ENCODE measurements at regions not wholly inside any gene's neighbourhood (a gene's known extent, or its start where the extent isn't known, plus 50 kb on each side); places are given as distances from the start of the nearest gene placed in this dataset.

- no peak for TF ChIP-seq ZC3H11A (IDR thresholded peaks at IDR 0.05)
- no peak for TF ChIP-seq HOXB13 (CRISPR knock-in tag; IDR thresholded peaks at IDR 0.05; ENCODE audit: low read depth)
- no peak for TF ChIP-seq MYC (IDR thresholded peaks at IDR 0.05; ENCODE audit: borderline replicate concordance, low read length)
- TF ChIP-seq BHLHE40 (IDR thresholded peaks at IDR 0.05; ENCODE audit: low read depth, low read length) = no peak
- TF ChIP-seq ESRRA (IDR thresholded peaks at IDR 0.05; ENCODE audit: borderline replicate concordance, low read length) = no peak
- TF ChIP-seq PHF8 (IDR thresholded peaks at IDR 0.05; ENCODE audit: borderline replicate concordance, low read depth) = no peak
- no peak for TF ChIP-seq RARB (CRISPR knock-in tag; IDR thresholded peaks at IDR 0.05)
- TF ChIP-seq CTCF (IDR thresholded peaks at IDR 0.05) = no peak
These were observed 466.8 kb upstream of the CDH4 start for GRCh38 chr20:60785301-60785700.
